SK-N-SH (cell line): ENCODE measurements at regions not wholly inside any gene's neighbourhood (a gene's known extent, or its start where the extent isn't known, plus 50 kb on each side); places are given as distances from the start of the nearest gene placed in this dataset.

Experiments
- CTCF ChIP-seq: fragments of 200-600 bp; sonication (generic); IDR thresholded peaks from 2 replicates; pipeline ENCODE4 v1.6.1; 2017; ENCODE audit warnings: antibody characterized with exemption, mild to moderate bottlenecking, moderate library complexity
- IRF3 ChIP-seq: fragments of 150-350 bp; IDR thresholded peaks from 2 replicates; pipeline ENCODE4 v1.6.1; 2016; ENCODE audit warnings: mild to moderate bottlenecking, low read depth, low read length
- NRF1 ChIP-seq: IDR thresholded peaks from 2 replicates; pipeline ENCODE4 v1.6.1; 2012; ENCODE audit warnings: low read depth, mild to moderate bottlenecking, low read length
- REST ChIP-seq: IDR thresholded peaks from 2 replicates; pipeline ENCODE4 v1.6.1; 2012; ENCODE audit warnings: mild to moderate bottlenecking, low read depth, low read length, moderate library complexity
- SIN3A ChIP-seq: IDR thresholded peaks from 2 replicates; pipeline ENCODE4 v1.6.1; 2012; ENCODE audit warnings: low read depth, mild to moderate bottlenecking, low read length, moderate library complexity, borderline replicate concordance
- SMC3 ChIP-seq: IDR thresholded peaks from 2 replicates; pipeline ENCODE4 v1.6.1; 2012; ENCODE audit warnings: low read depth, low read length, improper control_type of control experiment

- TF ChIP-seq SIN3A (no peak), NRF1 (no peak), CTCF (no peak), IRF3 (no peak), SMC3 (no peak), REST (no peak)
These were observed 282.2 kb upstream of the KLF3 start for GRCh38 chr4:38381788-38382187.
